Hepatocyte (in vitro differentiated cells): ENCODE measurements at regions not wholly inside any gene's neighbourhood (a gene's known extent, or its start where the extent isn't known, plus 50 kb on each side); places are given as distances from the start of the nearest gene placed in this dataset.

Experiments used
- DNase-seq: peaks from one replicate; pipeline ENCODE4 v3.0.0-alpha.2; 2016; ENCODE audit warnings: low spot score
- H2AFZ ChIP-seq: fragments of 200-600 bp; sonication (generic); 2 replicates; pipeline ENCODE4 v1.6.0; 2016; ENCODE audit warnings: antibody characterized with exemption, mild to moderate bottlenecking
- H3K27ac ChIP-seq: fragments of 200-600 bp; sonication (generic); 2 replicates; pipeline ENCODE4 v1.5.1; 2016; ENCODE audit warnings: mild to moderate bottlenecking
- H3K27me3 ChIP-seq: fragments of 200-600 bp; sonication (generic); 2 replicates; pipeline ENCODE4 v1.6.1; 2016
- H3K36me3 ChIP-seq: fragments of 200-600 bp; sonication (generic); replicated peaks from 2 replicates; pipeline ENCODE4 v1.5.1; 2016; ENCODE audit warnings: low read depth; ENCODE audit not compliant: insufficient read depth
- H3K4me1 ChIP-seq: fragments of 200-600 bp; sonication (generic); 2 replicates; pipeline ENCODE4 v1.5.1; 2016; ENCODE audit warnings: mild to moderate bottlenecking, moderate library complexity; ENCODE audit not compliant: insufficient read depth
- H3K4me2 ChIP-seq: fragments of 200-600 bp; sonication (generic); 2 replicates; pipeline ENCODE4 v1.6.0; 2016
- H3K4me3 ChIP-seq: fragments of 200-600 bp; sonication (generic); 2 replicates; pipeline ENCODE4 v1.5.1; 2016; ENCODE audit warnings: mild to moderate bottlenecking
- H3K79me2 ChIP-seq: fragments of 200-600 bp; sonication (generic); 2 replicates; pipeline ENCODE4 v1.6.0; 2017; ENCODE audit warnings: mild to moderate bottlenecking
- H3K9me2 ChIP-seq: fragments of 200-600 bp; sonication (generic); replicated peaks from 2 replicates; pipeline ENCODE4 v1.6.0; 2017; ENCODE audit warnings: mild to moderate bottlenecking; ENCODE audit not compliant: insufficient read depth
- H3K9me3 ChIP-seq: fragments of 200-600 bp; sonication (generic); 2 replicates; pipeline ENCODE4 v1.5.1; 2016; ENCODE audit warnings: low read depth, mild to moderate bottlenecking
- H4K20me1 ChIP-seq: fragments of 200-600 bp; sonication (generic); 2 replicates; pipeline ENCODE4 v1.6.0; 2016; ENCODE audit warnings: mild to moderate bottlenecking; ENCODE audit not compliant: insufficient read depth, poor library complexity, severe bottlenecking
- EZH2 ChIP-seq: fragments of 200-600 bp; sonication (generic); IDR thresholded peaks from 2 replicates; pipeline ENCODE4 v1.6.1; 2016; ENCODE audit warnings: antibody characterized with exemption, mild to moderate bottlenecking, borderline replicate concordance
- EZH2phosphoT487 ChIP-seq: fragments of 200-600 bp; sonication (generic); IDR thresholded peaks from one replicate; pipeline ENCODE4 v1.6.1; 2018; ENCODE audit warnings: antibody characterized with exemption, mild to moderate bottlenecking, low read depth, moderate library complexity; ENCODE audit not compliant: unreplicated experiment, severe bottlenecking
- WGBS: methylation state at CpG from one replicate; pipeline ENCODE4 v1.1.6; 2016; ENCODE audit warnings: low lambda C conversion rate; ENCODE audit errors: missing lambda C conversion rate; 5-methylcytosine and 5-hydroxymethylcytosine counted together
- TF ChIP-seq, protein P1 (sequence below): fragments of 200-600 bp; sonication (generic); IDR thresholded peaks from 2 replicates; pipeline ENCODE4 v1.5.1; 2016; ENCODE audit warnings: antibody characterized with exemption, mild to moderate bottlenecking; ENCODE audit not compliant: poor library complexity

GRCh38 chr6:44678252-44678935 is 290.9 kb downstream of the CDC5L start:
- no peak for TF ChIP-seq EZH2phosphoT487
- TF ChIP-seq, protein P1, sequence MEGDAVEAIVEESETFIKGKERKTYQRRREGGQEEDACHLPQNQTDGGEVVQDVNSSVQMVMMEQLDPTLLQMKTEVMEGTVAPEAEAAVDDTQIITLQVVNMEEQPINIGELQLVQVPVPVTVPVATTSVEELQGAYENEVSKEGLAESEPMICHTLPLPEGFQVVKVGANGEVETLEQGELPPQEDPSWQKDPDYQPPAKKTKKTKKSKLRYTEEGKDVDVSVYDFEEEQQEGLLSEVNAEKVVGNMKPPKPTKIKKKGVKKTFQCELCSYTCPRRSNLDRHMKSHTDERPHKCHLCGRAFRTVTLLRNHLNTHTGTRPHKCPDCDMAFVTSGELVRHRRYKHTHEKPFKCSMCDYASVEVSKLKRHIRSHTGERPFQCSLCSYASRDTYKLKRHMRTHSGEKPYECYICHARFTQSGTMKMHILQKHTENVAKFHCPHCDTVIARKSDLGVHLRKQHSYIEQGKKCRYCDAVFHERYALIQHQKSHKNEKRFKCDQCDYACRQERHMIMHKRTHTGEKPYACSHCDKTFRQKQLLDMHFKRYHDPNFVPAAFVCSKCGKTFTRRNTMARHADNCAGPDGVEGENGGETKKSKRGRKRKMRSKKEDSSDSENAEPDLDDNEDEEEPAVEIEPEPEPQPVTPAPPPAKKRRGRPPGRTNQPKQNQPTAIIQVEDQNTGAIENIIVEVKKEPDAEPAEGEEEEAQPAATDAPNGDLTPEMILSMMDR: no peak
- TF ChIP-seq EZH2: no peak
- Histone ChIP-seq H3K27me3 (peaks cover 2% of the 10 kb centered on the region), H3K4me2 (no peak overlapping the region), H3K4me1 (no peaks in the 10 kb centered on the region), H3K9me3 (no peaks in the 10 kb centered on the region), H3K4me3 (no peak overlapping the region), H3K36me3 (no peaks in the 10 kb centered on the region), H3K79me2 (no peaks in the 10 kb centered on the region), H4K20me1 (no peaks in the 10 kb centered on the region), H3K9me2 (no peaks in the 10 kb centered on the region), H3K27ac (no peak overlapping the region), H2AFZ (no peak overlapping the region)
- WGBS: 94% methylated on average over 9 of the region's 9 CpGs
- no peak for DNase-seq

DNA sequence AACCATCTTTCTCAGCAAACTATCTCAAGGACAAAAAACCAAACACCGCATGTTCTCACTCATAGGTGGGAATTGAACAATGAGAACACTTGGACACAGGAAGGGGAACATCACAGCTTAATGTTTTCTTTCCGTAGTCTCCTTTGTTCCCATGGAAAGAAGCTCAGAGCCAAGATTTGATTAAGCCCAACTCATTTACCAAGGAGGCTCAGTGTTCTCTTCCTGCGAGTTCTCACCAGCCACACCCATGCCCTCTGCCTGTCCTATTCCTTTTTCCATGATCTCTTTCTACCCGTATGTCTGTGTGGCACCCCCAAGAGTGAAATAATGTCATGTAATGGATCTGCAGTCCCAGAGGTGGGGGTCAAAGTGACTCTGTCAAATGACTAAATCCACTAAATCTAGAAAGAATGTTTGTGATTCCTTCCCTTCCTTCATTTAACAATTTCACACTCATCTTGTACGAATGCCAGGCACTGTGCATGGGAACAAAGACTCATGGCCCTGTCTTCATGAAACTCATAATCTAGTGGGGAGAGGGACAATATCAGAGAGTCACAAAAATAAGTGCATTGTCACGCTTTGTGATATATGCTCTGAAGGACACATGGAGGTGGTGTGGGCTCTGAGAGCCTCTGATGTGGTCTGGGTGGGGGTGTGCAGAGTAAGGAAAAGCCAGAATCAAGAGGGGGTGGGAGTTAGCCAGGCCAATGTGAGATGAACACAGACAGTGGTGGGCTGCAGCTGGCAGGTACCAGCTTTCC is 292.1 kb downstream of the CDC5L start:
- no peak for TF ChIP-seq EZH2
- TF ChIP-seq, protein P1: no peak
- no peak for TF ChIP-seq EZH2phosphoT487
- no peaks in the 10 kb centered on the region for H3K4me1 ChIP-seq
- no peaks in the 10 kb centered on the region for H4K20me1 ChIP-seq
- 87% methylated on average over 6 of the region's 6 CpGs for WGBS
- no peak overlapping the region for H3K4me3 ChIP-seq
- no peak for DNase-seq
- no peaks in the 10 kb centered on the region for H3K36me3 ChIP-seq
- no peak overlapping the region for H3K27ac ChIP-seq
- H3K79me2 ChIP-seq: no peaks in the 10 kb centered on the region
- no peaks in the 10 kb centered on the region for H3K9me2 ChIP-seq
- no peaks in the 10 kb centered on the region for H3K9me3 ChIP-seq
- no peaks in the 10 kb centered on the region for H3K27me3 ChIP-seq
- H3K4me2 ChIP-seq: no peak overlapping the region
- H2AFZ ChIP-seq: no peak overlapping the region

DNA sequence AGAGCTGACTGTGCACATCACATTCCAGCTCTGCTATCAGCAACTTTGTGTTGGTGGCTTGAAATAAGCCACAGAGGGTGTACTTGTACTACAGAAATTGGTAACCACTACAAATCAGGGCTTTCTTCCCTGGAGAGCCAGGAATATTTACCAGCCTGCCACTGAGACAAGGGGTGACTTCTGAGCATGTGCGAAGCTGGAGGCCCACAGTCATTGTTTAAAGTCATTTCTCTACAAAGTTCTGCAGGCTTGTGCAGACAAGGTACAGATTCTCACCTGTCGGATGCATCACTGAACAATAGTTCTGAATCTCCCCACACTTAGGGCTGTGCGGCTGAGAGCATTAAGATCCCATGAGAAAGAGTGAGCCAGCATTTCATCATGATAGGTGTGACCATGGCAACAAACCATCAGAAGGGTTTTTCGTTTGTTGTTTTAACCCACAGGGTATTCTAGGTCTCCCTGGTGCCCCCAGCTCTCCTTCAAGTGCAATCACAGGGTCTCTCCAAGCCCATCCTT is 292.8 kb downstream of the CDC5L start:
- Histone ChIP-seq H3K36me3 (no peaks in the 10 kb centered on the region), H3K9me2 (no peaks in the 10 kb centered on the region), H2AFZ (no peak overlapping the region), H3K9me3 (no peaks in the 10 kb centered on the region), H4K20me1 (no peaks in the 10 kb centered on the region), H3K4me3 (no peak overlapping the region), H3K27ac (no peak overlapping the region), H3K79me2 (no peaks in the 10 kb centered on the region), H3K4me1 (no peaks in the 10 kb centered on the region), H3K4me2 (no peak overlapping the region), H3K27me3 (no peaks in the 10 kb centered on the region)
- DNase-seq: no peak
- WGBS: 86% methylated on average over 4 of the region's 4 CpGs
- no peak for TF ChIP-seq EZH2
- TF ChIP-seq, protein P1: no peak
- no peak for TF ChIP-seq EZH2phosphoT487
